ENCODE measurements at regions not wholly inside any gene's neighbourhood (a gene's known extent, or its start where the extent isn't known, plus 50 kb on each side); places are given as distances from the start of the nearest gene placed in this dataset.

DNA sequence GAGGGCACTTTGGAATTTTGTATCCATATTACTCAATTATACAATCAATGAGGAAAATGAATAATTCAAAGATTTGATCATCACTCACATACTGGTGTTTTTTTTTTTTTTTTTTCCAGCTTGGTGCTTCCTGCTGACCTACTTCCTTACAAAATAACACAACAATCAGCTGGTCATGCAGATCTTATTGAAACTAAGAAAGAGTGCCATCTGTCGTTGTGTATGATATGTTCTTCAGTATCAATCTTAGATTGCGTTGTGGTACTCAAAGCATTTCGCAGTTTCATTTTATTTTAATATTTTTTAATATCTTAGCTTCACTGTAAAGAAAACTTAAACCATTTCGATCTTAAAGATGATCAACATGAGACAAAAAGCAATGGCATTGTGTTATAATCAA is 155.6 kb downstream of the OGFRL1 start:
- no peak for DNase-seq

DNA sequence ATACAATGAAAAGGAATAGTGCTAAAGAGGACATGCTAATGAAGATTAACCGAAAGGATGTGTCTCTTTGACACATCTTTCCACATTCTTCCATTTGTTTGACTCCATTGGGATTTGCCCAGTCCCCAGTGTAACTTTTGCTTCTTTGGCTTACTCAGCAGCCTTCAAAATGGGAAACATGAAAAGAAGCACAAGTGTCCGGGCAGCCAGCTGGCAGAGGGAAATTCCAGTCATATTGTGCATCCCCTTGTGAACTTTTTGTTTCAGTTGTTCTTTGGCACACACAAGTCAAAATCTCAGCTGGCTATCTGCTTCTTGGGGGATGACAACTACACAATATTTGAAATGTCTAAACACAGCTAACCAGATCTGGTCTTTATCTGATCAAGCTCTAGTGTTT is 157.4 kb downstream of the OGFRL1 start:
- no peak for DNase-seq

- DNase-seq = no peak
Measured at GRCh38 chr6:71446470-71446869, 157.9 kb downstream of the OGFRL1 start.

GRCh38 chr6:71452697-71453370 is 164.2 kb downstream of the OGFRL1 start:
- no peak for DNase-seq

- no peak for DNase-seq
Measured at GRCh38 chr6:71453371-71453706, 164.7 kb downstream of the OGFRL1 start.

GRCh38 chr6:71454056-71454455 is 165.4 kb downstream of the OGFRL1 start:
- no peak for DNase-seq

- no peak for DNase-seq
Measured at GRCh38 chr6:71457929-71458328, 169.3 kb downstream of the OGFRL1 start.

DNA sequence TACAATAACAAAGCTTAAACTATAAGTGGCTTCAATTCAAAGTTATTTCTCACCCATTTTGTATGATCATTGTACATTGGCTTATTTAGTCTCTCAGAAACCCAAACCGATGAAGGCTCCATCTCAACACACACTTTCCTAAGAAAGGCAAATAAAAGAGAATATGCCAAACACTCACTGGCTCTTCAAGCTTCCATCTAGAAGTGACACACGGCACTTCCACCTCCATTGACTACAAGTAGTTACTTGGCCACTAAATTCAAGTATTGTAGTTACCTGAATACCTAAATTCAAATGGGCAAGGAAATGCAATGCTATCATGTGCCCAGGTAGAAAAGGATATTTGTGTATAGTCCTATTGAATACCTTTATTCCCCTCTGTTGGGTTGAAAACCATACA is 170.6 kb downstream of the OGFRL1 start:
- peak; percentile 80 for DNase-seq

- no peak for DNase-seq
Measured at GRCh38 chr6:71460933-71461332, 172.3 kb downstream of the OGFRL1 start.

GRCh38 chr6:71463061-71463460 is 174.4 kb downstream of the OGFRL1 start:
- DNase-seq = no peak

GRCh38 chr6:71465096-71465495 is 176.5 kb downstream of the OGFRL1 start:
- DNase-seq = no peak

DNA sequence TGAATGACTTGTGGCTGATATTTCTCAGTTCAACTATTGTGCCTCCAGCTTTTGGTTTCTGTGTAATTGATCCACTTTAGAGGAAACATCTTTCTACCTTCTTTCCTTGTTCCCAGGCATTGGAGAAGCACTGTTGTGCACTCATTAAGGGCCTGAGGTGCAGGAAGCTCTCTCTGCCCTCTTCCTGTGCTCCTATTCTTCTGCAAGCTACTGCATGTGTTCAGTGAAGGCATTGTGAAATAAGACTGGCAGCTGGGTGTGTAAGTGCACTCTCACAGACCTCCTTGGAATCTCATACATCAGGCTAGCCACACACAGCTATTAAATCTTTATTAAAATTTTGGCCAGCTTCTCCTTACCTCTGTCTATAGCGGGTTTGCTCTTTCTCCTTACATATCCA is 177.8 kb downstream of the OGFRL1 start:
- DNase-seq = no peak

DNA sequence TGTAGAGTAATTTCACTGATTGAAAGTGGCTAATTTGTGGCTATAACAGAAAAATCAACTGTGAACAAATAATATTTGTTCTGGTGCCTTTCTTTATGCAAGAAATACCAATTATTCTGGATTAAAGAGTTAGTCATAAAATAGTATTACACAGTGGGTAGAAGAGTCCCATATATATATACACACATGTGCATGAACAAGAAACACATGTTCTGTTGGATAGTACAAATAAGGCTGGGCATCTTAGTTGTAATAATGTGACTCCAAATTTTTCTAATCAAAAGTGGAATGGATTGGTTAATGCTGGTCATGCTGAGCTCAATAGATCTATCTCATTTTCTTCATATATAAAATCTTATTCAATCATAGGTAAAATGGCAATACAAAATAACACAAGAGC is 179.4 kb downstream of the OGFRL1 start:
- no peak for DNase-seq

DNA sequence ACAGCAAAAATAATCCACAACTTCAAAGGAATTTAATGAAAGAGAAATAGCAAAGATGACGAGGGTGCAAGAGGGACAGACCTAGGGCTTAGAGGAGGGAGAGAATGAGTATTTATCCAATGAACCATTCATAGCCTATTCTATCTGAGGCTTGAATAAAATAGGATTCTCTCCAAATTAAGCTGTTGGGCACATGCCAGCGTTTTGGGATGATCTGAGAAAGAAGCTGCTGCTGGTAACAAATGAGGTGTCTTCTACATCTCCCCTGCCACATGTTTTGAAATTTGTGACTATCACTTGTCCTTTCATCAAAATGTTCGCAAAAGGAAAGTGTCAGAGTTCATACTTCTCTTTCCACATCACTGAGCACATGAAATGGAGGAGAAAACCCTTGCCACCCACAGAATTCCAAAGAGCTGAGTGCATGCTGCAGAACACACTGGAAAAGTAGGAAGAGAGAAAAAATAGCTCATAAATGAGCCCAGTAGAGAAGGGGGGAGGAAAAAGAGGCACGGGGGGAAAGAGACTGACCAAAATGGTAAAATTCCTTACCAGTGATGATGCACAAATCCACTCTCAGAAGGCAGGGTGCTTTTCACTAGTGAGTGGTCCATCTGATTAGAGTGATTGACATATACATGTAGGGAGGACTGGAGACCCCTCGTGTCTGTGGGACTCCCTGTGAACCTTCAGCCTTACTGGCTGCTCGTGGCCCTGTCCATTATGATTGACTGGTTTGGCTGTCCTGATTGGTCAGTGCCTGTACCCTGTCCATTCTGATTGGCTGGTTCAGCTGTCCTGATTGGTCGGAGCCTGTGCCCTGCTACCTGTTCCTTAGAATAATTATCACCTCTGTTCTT is 180.5 kb downstream of the OGFRL1 start:
- no peak for DNase-seq

DNA sequence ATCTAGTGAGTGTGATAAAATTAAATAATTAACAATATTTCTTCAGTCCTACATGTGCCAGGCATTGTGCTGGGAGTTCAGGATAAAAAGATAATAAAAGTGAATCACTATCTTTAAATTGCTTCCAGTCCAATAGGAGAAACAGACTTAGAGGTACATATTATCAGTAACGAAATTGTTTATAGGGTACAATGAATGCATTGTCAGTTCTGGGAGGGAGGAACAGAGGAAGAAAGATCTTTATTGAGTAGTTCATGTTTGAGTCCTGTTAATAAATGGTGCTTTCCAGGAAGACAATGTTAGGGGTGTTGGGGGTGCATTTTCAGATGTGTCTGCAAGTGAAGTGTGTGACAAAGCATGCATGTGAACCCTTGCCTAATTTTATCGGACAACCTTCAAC is 183.1 kb downstream of the OGFRL1 start:
- DNase-seq = no peak

DNA sequence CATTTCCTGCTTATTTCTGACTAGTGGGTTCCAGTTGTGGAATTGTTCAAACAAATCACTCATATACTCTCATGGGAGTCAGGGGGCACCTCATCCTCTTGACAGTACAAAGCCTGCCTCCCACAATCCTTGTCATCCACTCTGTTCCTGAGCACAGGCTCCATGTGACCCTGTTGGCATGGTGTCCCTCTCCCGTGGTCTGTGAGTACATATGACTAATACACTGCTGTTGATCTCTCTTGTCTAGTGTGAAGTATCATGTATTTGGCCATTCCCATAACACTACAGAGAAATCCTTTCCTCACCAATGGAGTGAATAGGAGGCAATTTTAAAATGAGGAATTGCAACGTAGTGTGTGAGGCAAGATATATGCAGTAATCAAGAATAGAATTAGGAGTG is 185.3 kb downstream of the OGFRL1 start:
- DNase-seq = no peak

GRCh38 chr6:71474942-71475341 is 186.3 kb downstream of the OGFRL1 start:
- no peak for DNase-seq

DNA sequence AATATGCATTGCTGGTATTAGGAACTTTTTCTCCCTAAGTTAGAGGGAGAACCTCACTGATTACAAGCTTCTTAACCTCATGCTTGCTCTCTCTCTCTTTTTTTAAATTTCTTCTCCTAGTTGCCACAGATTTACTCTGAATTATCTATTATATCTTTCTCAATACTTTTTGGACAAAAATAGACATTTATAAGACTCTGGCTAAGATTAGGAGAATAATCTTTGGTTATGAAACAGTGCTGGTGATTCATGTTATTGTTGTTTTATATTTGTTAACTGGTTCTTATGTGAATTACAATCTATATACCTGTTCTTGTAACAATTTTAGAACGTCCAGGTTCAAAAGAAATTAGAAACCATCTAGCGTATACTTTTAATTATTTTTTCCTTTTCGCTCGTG is 187.8 kb downstream of the OGFRL1 start:
- no peak for DNase-seq

DNA sequence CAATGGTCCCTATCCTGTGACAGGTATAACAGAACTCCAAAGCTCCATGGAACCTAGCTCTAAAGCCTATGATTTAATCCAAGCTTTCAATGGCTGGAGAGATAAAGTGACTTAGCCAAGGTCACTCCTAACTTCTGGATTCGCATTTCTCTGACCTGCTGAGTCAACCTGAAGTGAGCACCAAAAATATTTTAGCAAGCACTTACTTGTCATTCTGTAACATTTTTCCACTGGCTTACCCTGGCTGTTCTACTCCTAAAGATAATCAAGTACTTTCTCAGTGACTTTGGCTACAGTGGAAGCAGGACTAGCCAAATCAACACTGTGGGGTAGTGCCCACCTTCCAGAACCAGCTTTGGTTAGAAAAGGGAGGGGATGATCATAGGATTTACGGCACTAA is 188.3 kb downstream of the OGFRL1 start:
- no peak for DNase-seq

- no peak for DNase-seq
Measured at GRCh38 chr6:71478834-71479541, 190.4 kb downstream of the OGFRL1 start.

- DNase-seq = no peak
Measured at GRCh38 chr6:71480577-71480976, 192.0 kb downstream of the OGFRL1 start.

DNA sequence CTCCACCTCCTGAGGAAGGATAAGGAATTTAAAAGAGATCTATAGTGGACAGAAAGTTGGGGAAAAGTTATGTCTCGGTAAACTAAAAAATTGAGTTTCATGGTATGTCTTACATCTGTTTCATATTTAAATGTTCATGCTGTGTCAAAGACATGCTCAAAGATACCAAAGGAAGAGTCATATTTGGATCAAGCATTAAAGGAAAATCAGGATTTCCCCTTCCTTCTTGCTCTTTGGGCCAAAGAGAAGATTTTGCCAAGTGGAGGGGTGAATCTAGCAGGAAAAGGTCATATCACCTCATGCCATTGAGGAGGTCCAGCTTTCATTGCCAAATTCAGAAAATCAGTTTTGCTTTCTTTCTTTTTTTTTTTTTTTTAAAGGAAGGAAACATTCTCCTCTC is 192.4 kb downstream of the OGFRL1 start:
- DNase-seq = no peak

GRCh38 chr6:71481801-71482200 is 193.2 kb downstream of the OGFRL1 start:
- no peak for DNase-seq

DNA sequence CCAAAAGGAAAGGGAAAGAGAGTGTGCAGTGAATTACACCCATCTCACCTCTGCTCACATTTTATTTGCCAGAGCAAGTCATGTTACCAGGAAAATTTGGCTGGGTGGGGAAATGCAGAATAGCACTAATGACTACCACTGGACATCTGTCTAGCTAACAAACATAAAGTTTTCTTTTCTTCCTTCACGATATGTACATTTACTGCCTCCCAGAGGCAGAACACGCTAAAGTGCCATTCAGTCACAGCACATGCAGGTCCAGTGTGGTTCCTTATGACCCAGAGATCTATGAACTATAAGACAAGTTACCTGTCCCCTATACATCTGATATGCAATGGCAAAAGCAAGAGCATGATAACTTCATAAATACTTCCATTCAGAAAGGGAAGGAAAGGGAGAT is 194.1 kb downstream of the OGFRL1 start:
- DNase-seq = no peak
